Ishikawa (cell line): ENCODE measurements at regions not wholly inside any gene's neighbourhood (a gene's known extent, or its start where the extent isn't known, plus 50 kb on each side); places are given as distances from the start of the nearest gene placed in this dataset.

ENCODE experiments used
- CEBPB ChIP-seq: IDR thresholded peaks from 2 replicates; pipeline ENCODE4 v1.6.1; 2012
- CREB1 ChIP-seq: IDR thresholded peaks from 2 replicates; pipeline ENCODE4 v1.6.1; 2012; ENCODE audit warnings: low read depth
- EGR1 ChIP-seq: IDR thresholded peaks from 2 replicates; pipeline ENCODE4 v1.6.1; 2012
- EP300 ChIP-seq: IDR thresholded peaks from 2 replicates; pipeline ENCODE4 v1.6.1; 2012; ENCODE audit warnings: borderline replicate concordance
- NFIC ChIP-seq: IDR thresholded peaks from 2 replicates; pipeline ENCODE4 v1.6.1; 2012
- RAD21 ChIP-seq: IDR thresholded peaks from 2 replicates; pipeline ENCODE4 v1.6.1; 2012; ENCODE audit warnings: low read depth
- REST ChIP-seq: IDR thresholded peaks from 2 replicates; pipeline ENCODE4 v1.6.1; 2012; ENCODE audit warnings: low read depth, mild to moderate bottlenecking
- TAF1 ChIP-seq: IDR thresholded peaks from 2 replicates; pipeline ENCODE4 v1.6.1; 2012; ENCODE audit warnings: low read depth, mild to moderate bottlenecking
- TCF12 ChIP-seq: IDR thresholded peaks from 2 replicates; pipeline ENCODE4 v1.6.1; 2012; ENCODE audit warnings: low read depth
- TEAD4 ChIP-seq: IDR thresholded peaks from 2 replicates; pipeline ENCODE4 v1.6.1; 2012
- USF1 ChIP-seq: IDR thresholded peaks from 2 replicates; pipeline ENCODE4 v1.6.1; 2012
- ZBTB7A ChIP-seq: IDR thresholded peaks from 2 replicates; pipeline ENCODE4 v1.6.1; 2012; ENCODE audit warnings: low read depth

DNA sequence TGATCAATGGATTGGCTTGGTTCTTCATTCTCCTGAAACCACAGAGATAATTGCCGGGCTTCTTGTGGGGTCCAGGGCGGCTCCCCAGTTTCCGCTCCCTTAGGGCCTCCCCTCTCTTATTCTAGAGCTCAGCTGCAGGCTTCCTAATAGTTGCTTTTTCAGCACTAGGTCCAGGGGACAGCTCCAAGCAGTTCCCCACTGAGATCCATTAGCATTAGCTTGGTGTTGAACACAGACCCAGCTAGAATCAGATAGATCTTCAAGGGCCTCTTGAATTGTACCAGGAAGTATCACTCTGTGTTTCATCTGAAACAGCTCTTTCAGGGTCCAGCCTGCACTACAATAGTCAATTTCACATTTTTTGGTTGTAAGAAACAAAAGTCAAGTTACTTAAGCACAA is 238.7 kb downstream of the SEC23IP start:
- TF ChIP-seq TEAD4, result no peak
- peak; percentile 96 for TF ChIP-seq REST
- no peak for TF ChIP-seq EP300
- TF ChIP-seq CREB1, result no peak
- TF ChIP-seq NFIC, result no peak
- no peak for TF ChIP-seq TAF1
- TF ChIP-seq RAD21, result peak; percentile 14; the same call in 1 of the 2 replicates
- no peak for TF ChIP-seq EGR1
- TF ChIP-seq USF1, result no peak
- no peak for TF ChIP-seq TCF12
- TF ChIP-seq CEBPB, result no peak
- no peak for TF ChIP-seq ZBTB7A
